ENCODE measurements at regions not wholly inside any gene's neighbourhood (a gene's known extent, or its start where the extent isn't known, plus 50 kb on each side); places are given as distances from the start of the nearest gene placed in this dataset.

DNA sequence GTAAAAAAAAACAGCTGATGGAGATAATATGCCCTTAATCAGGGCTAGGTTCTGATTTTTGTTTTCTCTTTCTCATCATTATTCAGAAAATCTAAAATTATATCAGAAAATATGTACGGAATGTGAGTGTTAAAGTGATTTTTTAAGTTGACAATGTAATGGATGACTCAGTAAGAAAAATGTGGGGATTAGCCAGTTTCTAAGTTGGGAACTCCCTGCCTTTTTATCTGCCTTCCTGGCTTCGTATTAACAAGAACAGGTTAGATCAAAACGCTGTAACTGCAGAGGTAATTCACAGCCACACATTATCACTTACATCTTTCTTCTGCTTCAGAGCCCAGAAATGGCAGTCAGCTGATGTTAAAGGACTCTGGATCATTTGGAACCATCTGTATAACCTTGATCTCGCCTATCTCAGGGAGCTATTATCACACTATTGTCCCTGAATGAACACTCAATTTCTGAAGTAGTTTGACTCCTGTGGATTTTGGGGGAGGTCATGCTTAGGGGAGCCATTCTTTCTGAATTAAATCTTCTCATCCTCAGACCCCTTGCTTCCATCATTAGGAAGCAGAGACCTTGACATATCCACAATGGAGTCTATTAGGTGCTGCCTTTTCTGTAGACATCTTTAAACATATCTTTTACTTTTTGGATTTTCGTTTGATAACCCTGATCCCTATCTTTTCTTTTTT, 135.7 kb upstream of the SLC16A7 start:
- ATAC-seq (no peak), DNase-seq (ENCODE audit: low read depth, low spot score) (no peak)
- no peak for TF ChIP-seq FOSL1 (IDR thresholded peaks at IDR 0.05; ENCODE audit: low read depth)
- no peak for TF ChIP-seq EZH2phosphoT487 (IDR thresholded peaks at IDR 0.05; ENCODE audit: borderline replicate concordance)
- no peak for TF ChIP-seq CEBPB (IDR thresholded peaks at IDR 0.05; ENCODE audit: low read depth)
- TF ChIP-seq CBX3 (IDR thresholded peaks at IDR 0.05; ENCODE audit: low read depth) = no peak
- no peak for TF ChIP-seq RAD21 (IDR thresholded peaks at IDR 0.05; ENCODE audit: low read depth)
- TF ChIP-seq SIN3A (IDR thresholded peaks at IDR 0.05; ENCODE audit: low read depth) = no peak
- TF ChIP-seq EGR1 (IDR thresholded peaks at IDR 0.05; ENCODE audit: low read depth) = no peak
- no peak for TF ChIP-seq ELF1 (IDR thresholded peaks at IDR 0.05; ENCODE audit: borderline replicate concordance, low read depth)
- no peaks in the 10 kb centered on the region for H3K9me2 ChIP-seq (ENCODE audit: insufficient read depth)
- ChIA-PET CTCF (no interaction called here), RAD21 (ENCODE audit: low non-redundant PET in 1 of 2, low total read pairs in 2 of 2, uncharacterized antibody in 2 of 2, unreplicated experiment in 2 of 2) (no interaction called here), POLR2A (no interaction called here)
- H3K27me3 ChIP-seq (ENCODE audit: insufficient read depth, low read length) = no peaks in the 10 kb centered on the region
- H3K4me2 ChIP-seq (ENCODE audit: low read length) = no peak overlapping the region
- no peak overlapping the region for H3K4me3 ChIP-seq (replicated peaks in 1 of 2; ENCODE audit: low read depth in 1 of 2, low read length in 2 of 2)
- no peaks in the 10 kb centered on the region for H3K36me3 ChIP-seq (ENCODE audit: control insufficient read depth in 1 of 2, insufficient read depth in 2 of 2, low read length in 2 of 2)
- no peaks in the 10 kb centered on the region for H4K20me1 ChIP-seq (ENCODE audit: insufficient read depth)
- no TSS peak for BruUV-seq (replicated peaks)
- H3K4me1 ChIP-seq (ENCODE audit: control insufficient read depth in 1 of 2, insufficient read depth in 2 of 2, low read length in 2 of 2) = no peaks in the 10 kb centered on the region
- H3K27ac ChIP-seq (ENCODE audit: low read depth, low read length) = no peak overlapping the region
- H2AFZ ChIP-seq (ENCODE audit: low read depth, low read length, poor library complexity, severe bottlenecking) = no peak overlapping the region
- intact Hi-C loops (cut with micrococcal nuclease) = no loop called here
- H3K9me3 ChIP-seq (ENCODE audit: control insufficient read depth in 1 of 2, insufficient read depth in 1 of 2, low read depth in 1 of 2, low read length in 2 of 2) = no peaks in the 10 kb centered on the region
- H3K79me2 ChIP-seq (ENCODE audit: insufficient read depth, low read length) = no peaks in the 10 kb centered on the region
- H3K9ac ChIP-seq (ENCODE audit: low read length) = no peak overlapping the region

GRCh38 chr12:59453475-59453874, 142.4 kb upstream of the SLC16A7 start:
- DNase-seq (ENCODE audit: low read depth, low spot score) (no peak), ATAC-seq (no peak)
- Histone ChIP-seq H3K9me2 (ENCODE audit: insufficient read depth) (no peaks in the 10 kb centered on the region), H3K9me3 (ENCODE audit: control insufficient read depth in 1 of 2, insufficient read depth in 1 of 2, low read depth in 1 of 2, low read length in 2 of 2) (no peaks in the 10 kb centered on the region), H3K27ac (ENCODE audit: low read depth, low read length) (no peak overlapping the region), H2AFZ (ENCODE audit: low read depth, low read length, poor library complexity, severe bottlenecking) (no peak overlapping the region), H3K4me1 (ENCODE audit: control insufficient read depth in 1 of 2, insufficient read depth in 2 of 2, low read length in 2 of 2) (peaks cover 0 to 4% of the 10 kb centered on the region in 2 experiments; a peak in 1 of 4 replicates), H3K79me2 (ENCODE audit: insufficient read depth, low read length) (no peaks in the 10 kb centered on the region), H3K36me3 (ENCODE audit: control insufficient read depth in 1 of 2, insufficient read depth in 2 of 2, low read length in 2 of 2) (no peaks in the 10 kb centered on the region), H4K20me1 (ENCODE audit: insufficient read depth) (no peaks in the 10 kb centered on the region), H3K9ac (ENCODE audit: low read length) (no peak overlapping the region), H3K4me3 (replicated peaks in 1 of 2; ENCODE audit: low read depth in 1 of 2, low read length in 2 of 2) (no peak overlapping the region), H3K4me2 (ENCODE audit: low read length) (no peak overlapping the region), H3K27me3 (ENCODE audit: insufficient read depth, low read length) (no peaks in the 10 kb centered on the region)
- RAD21 ChIA-PET (ENCODE audit: low non-redundant PET in 1 of 2, low total read pairs in 2 of 2, uncharacterized antibody in 2 of 2, unreplicated experiment in 2 of 2) = no interaction called here
- POLR2A ChIA-PET = no interaction called here
- no TSS peak for BruUV-seq (replicated peaks)
- intact Hi-C loops (cut with micrococcal nuclease) = no loop called here
- CTCF ChIA-PET = no interaction called here
- TF ChIP-seq RAD21 (IDR thresholded peaks at IDR 0.05; ENCODE audit: low read depth) = no peak
- TF ChIP-seq MAX (IDR thresholded peaks at IDR 0.05) = no peak
- TF ChIP-seq ELF1 (IDR thresholded peaks at IDR 0.05; ENCODE audit: borderline replicate concordance, low read depth) = no peak
- no peak for TF ChIP-seq EGR1 (IDR thresholded peaks at IDR 0.05; ENCODE audit: low read depth)
- no peak for TF ChIP-seq CEBPB (IDR thresholded peaks at IDR 0.05; ENCODE audit: low read depth)
- TF ChIP-seq FOSL1 (IDR thresholded peaks at IDR 0.05; ENCODE audit: low read depth) = no peak
- no peak for TF ChIP-seq JUND (IDR thresholded peaks at IDR 0.05)
- no peak for TF ChIP-seq POLR2A (IDR thresholded peaks at IDR 0.05; ENCODE audit: borderline replicate concordance, extremely low read depth, insufficient read depth, insufficient read length)
- TF ChIP-seq SIN3A (IDR thresholded peaks at IDR 0.05; ENCODE audit: low read depth) = no peak
- TF ChIP-seq ATF3 (IDR thresholded peaks at IDR 0.05) = no peak
- TF ChIP-seq ZNF274 (IDR thresholded peaks at IDR 0.05; ENCODE audit: low read depth, low read length) = no peak
- TF ChIP-seq CTCF (IDR thresholded peaks at IDR 0.05 in 2 of 3, conservative IDR thresholded peaks at IDR 0.05 in 1 of 3; ENCODE audit: borderline replicate concordance in 1 of 3, insufficient read depth in 1 of 3, low read depth in 2 of 3, low read length in 2 of 3) = no peak
- TF ChIP-seq ZBTB33 (IDR thresholded peaks at IDR 0.05; ENCODE audit: extremely low read depth, insufficient replicate concordance, low read length) = no peak
- no peak for TF ChIP-seq SRF (IDR thresholded peaks at IDR 0.05; ENCODE audit: low read depth)
- no peak for TF ChIP-seq EZH2phosphoT487 (IDR thresholded peaks at IDR 0.05; ENCODE audit: borderline replicate concordance)
- TF ChIP-seq TCF7L2 (IDR thresholded peaks at IDR 0.05; ENCODE audit: borderline replicate concordance, extremely low read depth, insufficient read depth, insufficient read length) = no peak
